ENCODE measurements at regions not wholly inside any gene's neighbourhood (a gene's known extent, or its start where the extent isn't known, plus 50 kb on each side); places are given as distances from the start of the nearest gene placed in this dataset.

GRCh38 chr6:106855117-106855516 lies 119.4 kb downstream of the CD24 start:
- no peak for TF ChIP-seq CTCF (conservative IDR thresholded peaks at IDR 0.05; ENCODE audit: low read depth, low read length)
- H3K4me3 ChIP-seq (ENCODE audit: low read length) = no peak overlapping the region
- DNase-seq (ENCODE audit: low read depth) = no peak

GRCh38 chr6:106849676-106850332 lies 124.7 kb downstream of the CD24 start:
- no peak overlapping the region for H3K4me3 ChIP-seq (ENCODE audit: low read length)
- no peak for TF ChIP-seq CTCF (conservative IDR thresholded peaks at IDR 0.05; ENCODE audit: low read depth, low read length)
- DNase-seq (ENCODE audit: low read depth) = no peak

- no peak for DNase-seq (ENCODE audit: low read depth)
- no peak overlapping the region for H3K4me3 ChIP-seq (ENCODE audit: low read length)
- TF ChIP-seq CTCF (conservative IDR thresholded peaks at IDR 0.05; ENCODE audit: low read depth, low read length) = no peak
Observed at GRCh38 chr6:106849120-106849519, 125.4 kb downstream of the CD24 start.

GRCh38 chr6:106847116-106847515 lies 127.4 kb downstream of the CD24 start:
- no peak overlapping the region for H3K4me3 ChIP-seq (ENCODE audit: low read length)
- TF ChIP-seq CTCF (conservative IDR thresholded peaks at IDR 0.05; ENCODE audit: low read depth, low read length) = no peak
- DNase-seq (ENCODE audit: low read depth) = no peak

- no peak for DNase-seq (ENCODE audit: low read depth)
- TF ChIP-seq CTCF (conservative IDR thresholded peaks at IDR 0.05; ENCODE audit: low read depth, low read length) = no peak
- H3K4me3 ChIP-seq (ENCODE audit: low read length) = no peak overlapping the region
Observed at GRCh38 chr6:106844930-106845329, 129.6 kb downstream of the CD24 start.

GRCh38 chr6:106832766-106833510 lies 141.6 kb downstream of the CD24 start:
- DNase-seq (ENCODE audit: low read depth) = no peak
- no peak overlapping the region for H3K4me3 ChIP-seq (ENCODE audit: low read length)
- TF ChIP-seq CTCF (conservative IDR thresholded peaks at IDR 0.05; ENCODE audit: low read depth, low read length) = no peak

GRCh38 chr6:106830930-106831329 lies 143.6 kb downstream of the CD24 start:
- TF ChIP-seq CTCF (conservative IDR thresholded peaks at IDR 0.05; ENCODE audit: low read depth, low read length) = no peak
- DNase-seq (ENCODE audit: low read depth) = no peak
- H3K4me3 ChIP-seq (ENCODE audit: low read length) = no peak overlapping the region
